Activated T-cell treated with anti-CD3 and anti-CD28 coated beads, Interleukin-2, amount 50 U/mL, for 48 hours (primary cell): ENCODE measurements at regions not wholly inside any gene's neighbourhood (a gene's known extent, or its start where the extent isn't known, plus 50 kb on each side); places are given as distances from the start of the nearest gene placed in this dataset.
A peak's percentile ranks its signal among the peaks of the same experiment; 100 is the strongest.
"Not testable (repeated sequence)": the region's sequence is repeated elsewhere in the genome, so short reads cannot be mapped to it uniquely, and the experiment has no call there.

Source experiments
- DNase-seq, 2 experiments: peaks; one replicate each; pipeline ENCODE4 v3.0.0-alpha.2; 2020

DNA sequence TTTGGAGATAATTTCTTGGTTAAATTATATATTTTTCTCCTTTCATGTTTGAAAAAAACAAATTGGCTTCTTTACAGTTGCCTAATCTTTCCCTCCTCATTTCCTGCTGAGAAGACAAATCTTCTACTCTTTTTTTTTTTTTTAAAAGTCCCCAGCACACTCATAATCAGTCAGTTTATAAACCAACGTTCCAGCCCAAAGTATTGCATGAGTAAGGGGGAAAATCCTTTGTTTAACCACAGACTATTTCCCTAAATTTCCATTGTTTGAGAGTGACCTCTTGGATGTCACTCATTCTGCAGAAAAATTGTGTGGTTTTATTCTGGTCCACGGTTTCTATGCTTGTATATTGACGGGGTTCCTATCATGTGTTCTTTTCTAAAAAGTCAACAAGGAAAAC, 55.1 kb upstream of the TLR4 start:
- no peak for DNase-seq

- DNase-seq: no peak
These were observed 59.1 kb upstream of the TLR4 start for GRCh38 chr9:117644932-117645636.

GRCh38 chr9:117644133-117644931, 59.9 kb upstream of the TLR4 start:
- DNase-seq: peak; percentile 67 to 68

DNA sequence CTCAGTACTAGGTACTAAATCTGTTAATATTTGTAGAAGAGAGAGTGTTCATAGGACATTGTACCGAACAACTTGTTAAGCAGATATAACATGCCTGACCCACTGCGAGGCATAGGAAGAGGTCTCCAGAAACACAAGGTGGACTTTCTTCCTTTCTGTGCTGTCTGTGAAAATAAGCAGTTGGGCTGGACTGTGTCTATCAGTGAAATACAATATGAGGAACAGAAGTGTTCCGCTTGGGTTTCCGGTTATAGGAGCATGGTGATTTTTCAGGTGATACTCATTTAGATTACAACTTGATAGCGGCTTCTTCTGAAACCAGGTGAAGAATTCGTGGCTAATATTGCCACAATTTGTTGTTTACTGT, 60.9 kb upstream of the TLR4 start:
- DNase-seq: no peak

DNA sequence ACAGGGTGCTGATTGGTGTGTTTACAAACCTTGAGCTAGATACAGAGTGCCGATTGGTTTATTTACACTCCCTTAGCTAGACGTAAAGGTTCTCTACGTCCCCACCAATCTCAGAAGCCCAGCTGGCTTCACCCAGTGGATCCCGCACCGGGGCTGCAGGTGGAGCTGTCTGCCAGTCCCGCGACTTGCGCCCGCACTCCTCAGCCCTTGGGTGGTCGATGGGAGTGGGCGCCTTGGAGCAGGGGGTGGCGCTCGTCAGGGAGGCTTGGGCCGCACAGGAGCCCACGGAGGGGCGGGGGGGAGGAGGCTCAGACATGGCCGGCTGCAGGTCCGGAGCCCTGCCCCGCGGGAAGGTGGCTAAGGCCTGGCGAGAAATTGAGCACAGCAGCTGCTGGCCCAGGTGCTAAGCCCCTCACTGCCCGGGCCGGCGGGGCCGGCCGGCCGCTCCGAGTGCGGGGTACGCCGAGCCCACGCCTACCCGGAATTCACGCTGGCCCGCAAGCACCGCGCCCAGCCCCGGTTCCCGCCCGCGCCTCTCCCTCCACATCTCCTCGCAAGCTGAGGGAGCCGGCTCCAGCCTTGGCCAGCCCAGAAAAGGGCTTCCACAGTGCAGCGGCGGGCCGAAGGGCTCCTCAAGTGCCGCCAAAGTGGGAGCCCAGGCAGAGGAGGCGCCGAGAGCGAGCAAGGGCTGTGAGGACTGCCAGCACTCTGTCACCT, 61.5 kb upstream of the TLR4 start:
- DNase-seq: not testable (repeated sequence)

DNA sequence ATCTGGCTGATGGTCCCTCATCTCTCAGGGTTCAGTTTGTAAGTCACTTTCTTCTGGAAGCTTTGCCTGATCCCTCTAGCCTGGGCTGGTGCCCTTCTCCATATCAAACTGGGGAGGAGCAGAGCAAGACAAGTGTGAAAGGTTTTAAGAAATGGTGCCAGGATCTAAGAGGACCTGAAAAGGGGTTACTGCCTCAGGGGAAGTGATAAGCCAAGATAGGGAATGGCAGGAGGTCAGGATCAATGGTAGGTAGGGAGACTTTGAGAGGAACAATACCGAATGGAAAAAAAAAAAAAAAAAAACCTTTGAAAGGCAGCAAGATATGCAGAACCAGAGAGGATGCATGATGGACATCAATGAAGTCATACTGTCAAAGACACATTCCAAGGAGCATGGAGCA, 67.5 kb upstream of the TLR4 start:
- DNase-seq: no peak

DNA sequence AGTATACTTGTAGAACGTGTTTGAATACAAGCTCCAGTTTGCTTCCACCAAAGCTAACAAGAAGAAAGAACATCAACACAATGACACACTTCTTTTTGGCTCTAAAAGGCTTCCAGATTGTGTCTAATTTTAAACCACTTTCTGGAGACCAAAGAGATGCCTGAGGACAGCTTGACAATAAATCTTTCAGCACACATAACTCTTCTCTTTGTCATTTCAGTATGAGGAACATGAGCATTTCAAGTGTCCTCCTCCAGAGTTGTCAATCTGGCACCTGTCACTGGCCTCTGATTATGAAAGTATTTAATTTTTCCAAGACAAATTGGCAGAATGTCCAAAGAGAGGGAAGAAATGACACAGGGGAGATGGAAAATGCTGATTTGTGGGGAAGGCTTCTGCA, 79.0 kb upstream of the TLR4 start:
- DNase-seq: no peak

GRCh38 chr9:117624106-117624505, 80.1 kb upstream of the TLR4 start:
- DNase-seq: no peak

GRCh38 chr9:117622347-117622746, 81.9 kb upstream of the TLR4 start:
- no peak for DNase-seq

DNA sequence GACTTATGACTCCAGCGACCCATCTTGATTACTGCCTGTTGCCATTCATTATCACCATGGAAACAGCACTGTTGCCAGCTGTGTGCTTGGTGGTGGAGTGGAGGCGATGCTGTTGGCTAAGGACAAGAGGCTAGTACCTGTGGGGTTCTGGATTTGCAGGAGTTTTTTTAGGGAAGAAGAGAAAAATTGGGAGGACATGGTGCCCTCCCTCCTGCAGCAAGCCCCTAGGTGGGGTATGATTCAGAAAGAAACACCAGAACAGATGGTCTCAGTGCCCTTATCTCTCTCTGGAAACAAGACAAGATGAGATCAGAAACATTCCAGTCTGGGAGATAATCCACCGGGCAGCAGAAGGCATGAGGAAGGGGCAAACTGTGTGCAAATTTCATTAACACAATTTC, 87.8 kb upstream of the TLR4 start:
- DNase-seq: no peak

GRCh38 chr9:117612317-117612716, 91.9 kb upstream of the TLR4 start:
- DNase-seq: no peak

DNA sequence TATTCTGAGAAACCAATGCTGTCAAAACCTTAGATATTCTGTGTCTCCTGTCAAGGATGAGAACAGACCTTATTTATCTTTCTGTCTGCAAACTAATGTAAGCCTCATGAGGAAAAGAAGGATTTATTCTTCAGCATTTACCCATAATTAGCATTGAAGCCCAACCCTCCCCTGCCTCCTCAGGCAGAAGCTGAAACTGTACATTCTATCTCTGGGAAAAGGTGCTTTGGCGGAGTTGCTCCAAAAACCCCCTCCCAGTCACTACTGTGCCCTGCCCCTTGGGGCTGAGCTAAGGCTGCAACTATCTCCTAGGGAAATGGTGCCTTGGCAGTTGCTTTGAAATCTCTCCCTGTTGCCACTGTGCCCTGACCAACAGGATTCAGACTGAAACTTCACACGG, 106.2 kb upstream of the TLR4 start:
- DNase-seq: no peak

DNA sequence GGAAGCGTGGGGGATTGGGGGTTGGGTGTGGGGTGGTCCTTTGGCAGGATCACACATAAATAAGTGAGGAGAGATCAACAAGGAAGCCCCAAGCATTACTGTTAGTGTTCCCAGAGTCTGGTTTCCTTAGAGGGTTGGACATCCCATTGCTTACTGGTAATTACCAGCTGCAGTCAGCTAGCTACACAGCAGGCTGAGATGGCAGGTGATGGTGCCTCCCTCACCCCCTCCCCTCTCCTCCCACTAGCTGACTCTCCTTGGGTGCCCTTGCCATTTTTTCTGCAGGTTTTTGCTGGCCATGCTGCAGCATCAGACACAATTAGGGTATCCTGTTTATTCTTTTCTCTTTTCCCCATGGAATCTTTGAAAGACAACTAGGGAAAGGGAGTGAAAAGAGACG, 107.5 kb upstream of the TLR4 start:
- no peak for DNase-seq

- no peak for DNase-seq
These were observed 108.6 kb upstream of the TLR4 start for GRCh38 chr9:117595650-117596049.

GRCh38 chr9:117587263-117587662, 116.9 kb upstream of the TLR4 start:
- DNase-seq: no peak

- no peak for DNase-seq
These were observed 130.1 kb upstream of the TLR4 start for GRCh38 chr9:117574099-117574498.

GRCh38 chr9:117564839-117565238, 139.4 kb upstream of the TLR4 start:
- DNase-seq: no peak

DNA sequence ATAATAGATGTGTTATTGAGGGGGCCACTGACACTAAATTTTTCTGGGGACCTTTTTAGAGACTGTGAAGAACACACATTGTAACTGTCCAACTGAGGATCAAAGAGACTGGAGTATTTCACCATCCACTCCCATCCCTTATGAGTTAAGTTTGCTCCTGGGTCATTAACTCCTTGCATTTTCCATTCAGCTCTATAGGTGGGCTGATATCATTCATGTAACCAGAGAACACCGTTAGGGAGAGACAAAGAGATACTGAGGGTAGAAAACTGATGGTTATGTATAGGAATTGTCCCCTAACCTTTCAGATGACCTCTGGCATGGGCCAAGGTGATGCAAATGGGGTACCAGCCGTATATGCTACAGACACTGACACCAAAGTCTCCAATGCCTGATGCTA, 142.4 kb upstream of the TLR4 start:
- no peak for DNase-seq

DNA sequence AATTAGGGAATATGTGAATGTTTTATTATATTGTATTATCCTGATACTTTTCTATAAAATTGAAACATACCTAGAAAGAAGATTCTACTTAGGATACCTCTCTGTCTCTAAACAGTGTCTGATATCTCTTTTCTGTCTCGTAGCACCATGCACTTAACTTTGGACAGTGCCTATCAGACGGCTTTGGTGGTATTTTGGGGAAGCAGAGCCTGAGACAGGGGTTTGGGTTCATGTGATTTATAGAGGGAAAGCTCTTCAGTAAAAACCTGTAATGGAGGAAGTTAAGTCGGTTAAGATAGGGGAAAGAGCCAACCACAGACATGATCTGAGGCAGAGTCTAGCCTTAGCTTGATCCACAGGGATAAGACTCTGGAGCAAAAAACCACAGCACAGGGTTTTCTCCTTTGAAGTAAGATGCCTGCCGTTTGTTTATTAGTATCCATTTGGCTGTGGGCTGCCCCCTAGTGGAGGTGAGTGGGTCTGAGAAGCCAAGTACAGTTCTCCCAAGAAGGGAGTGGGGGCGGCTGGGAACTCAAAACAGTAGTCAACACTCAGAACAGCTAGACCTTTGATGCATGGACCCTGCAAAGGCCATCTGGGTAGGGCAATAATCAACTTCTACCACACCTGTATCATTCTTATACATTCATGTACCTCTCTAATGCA, 141.2 kb upstream of the ASTN2 start:
- DNase-seq: peak; percentile 39 to 50

- no peak for DNase-seq
These were observed 138.0 kb upstream of the ASTN2 start for GRCh38 chr9:117552811-117553210.

- DNase-seq: no peak
These were observed 136.3 kb upstream of the ASTN2 start for GRCh38 chr9:117551171-117551570.

DNA sequence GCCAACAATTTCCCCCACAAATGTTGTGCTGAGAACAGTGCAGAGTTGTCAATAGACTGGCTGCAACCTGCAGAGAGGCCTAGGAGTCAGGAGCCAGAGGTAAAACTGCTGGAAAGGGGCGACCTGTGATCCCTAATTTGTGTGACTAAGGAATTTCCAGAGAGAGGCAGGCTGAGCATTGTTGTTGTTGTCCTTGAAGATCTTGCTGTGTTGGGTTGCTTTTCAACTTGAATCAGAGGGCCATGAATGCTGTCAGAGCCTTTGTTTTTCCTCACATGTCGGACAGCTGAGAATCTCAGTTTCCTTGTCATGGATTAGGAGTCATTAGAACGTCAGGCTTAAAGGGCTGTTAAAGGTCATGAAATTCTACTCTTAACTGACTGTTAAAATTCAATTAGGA, 134.6 kb upstream of the ASTN2 start:
- no peak for DNase-seq

DNA sequence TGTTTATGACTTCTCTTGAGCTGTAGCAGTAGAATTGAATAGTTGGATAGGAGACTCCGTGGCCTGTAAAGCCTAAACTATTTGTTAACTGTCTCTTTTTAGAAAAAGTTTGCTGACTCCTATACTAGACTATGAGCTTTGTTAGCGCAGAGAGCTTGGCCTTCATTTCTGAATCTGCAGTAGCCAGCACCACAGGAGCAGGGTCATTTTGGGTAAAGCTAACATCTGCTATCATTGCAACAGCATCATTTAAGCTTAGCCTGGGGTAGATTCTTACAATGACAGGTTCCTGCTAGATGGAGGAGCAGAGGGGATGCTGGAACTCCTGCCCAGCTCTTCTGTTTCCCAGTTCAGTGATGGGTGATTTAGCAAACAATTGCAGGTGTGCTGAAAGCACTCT, 133.7 kb upstream of the ASTN2 start:
- DNase-seq: no peak

- no peak for DNase-seq
These were observed 133.0 kb upstream of the ASTN2 start for GRCh38 chr9:117547904-117548303.
